Retinal pigment epithelial cell (primary cell): ENCODE measurements at regions not wholly inside any gene's neighbourhood (a gene's known extent, or its start where the extent isn't known, plus 50 kb on each side); places are given as distances from the start of the nearest gene placed in this dataset.
"Not testable (repeated sequence)": the region's sequence is repeated elsewhere in the genome, so short reads cannot be mapped to it uniquely, and the experiment has no call there.

Source experiments
- DNase-seq: peaks from one replicate; pipeline ENCODE4 v3.0.0-alpha.2; 2010; ENCODE audit warnings: low read depth
- H3K4me3 ChIP-seq: 2 replicates; pipeline ENCODE4 v1.5.1; 2011; ENCODE audit warnings: mild to moderate bottlenecking, low read length, control low read depth, moderate library complexity
- CTCF ChIP-seq: conservative IDR thresholded peaks from 2 replicates; pipeline ENCODE4 v1.5.1; 2011; ENCODE audit warnings: low read depth, low read length, control low read depth, inconsistent platforms

- no peak for DNase-seq
- TF ChIP-seq CTCF: no peak
- no peak overlapping the region for H3K4me3 ChIP-seq
Measured at GRCh38 chr6:14290772-14291330, 173.3 kb downstream of the CD83 start.

GRCh38 chr6:14291331-14291730 is 173.8 kb downstream of the CD83 start:
- TF ChIP-seq CTCF: no peak
- no peak for DNase-seq
- H3K4me3 ChIP-seq: no peak overlapping the region

- TF ChIP-seq CTCF: no peak
- no peak for DNase-seq
Measured at GRCh38 chr6:14292119-14292518, 174.5 kb downstream of the CD83 start.

GRCh38 chr6:14294270-14294951 is 176.8 kb downstream of the CD83 start:
- H3K4me3 ChIP-seq: no peak overlapping the region
- DNase-seq: no peak
- TF ChIP-seq CTCF: no peak

More at GRCh38 chr6:14292119-14292518, 174.5 kb downstream of the CD83 start:
- no peak overlapping the region for H3K4me3 ChIP-seq

- not testable (repeated sequence) for DNase-seq, H3K4me3 ChIP-seq
Measured at GRCh38 chr6:14296698-14297097, 179.1 kb downstream of the CD83 start.

GRCh38 chr6:14297118-14297517 is 179.5 kb downstream of the CD83 start:
- H3K4me3 ChIP-seq, DNase-seq: not testable (repeated sequence)

GRCh38 chr6:14300189-14300588 is 182.6 kb downstream of the CD83 start:
- DNase-seq, H3K4me3 ChIP-seq: not testable (repeated sequence)

- H3K4me3 ChIP-seq, DNase-seq: not testable (repeated sequence)
Measured at GRCh38 chr6:14300721-14301120, 183.1 kb downstream of the CD83 start.

GRCh38 chr6:14301477-14301876 is 183.9 kb downstream of the CD83 start:
- DNase-seq, H3K4me3 ChIP-seq: not testable (repeated sequence)

GRCh38 chr6:14305131-14305530 is 187.6 kb downstream of the CD83 start:
- DNase-seq: no peak
- no peak overlapping the region for H3K4me3 ChIP-seq
- TF ChIP-seq CTCF: no peak
